ENCODE measurements at regions not wholly inside any gene's neighbourhood (a gene's known extent, or its start where the extent isn't known, plus 50 kb on each side); places are given as distances from the start of the nearest gene placed in this dataset.

DNA sequence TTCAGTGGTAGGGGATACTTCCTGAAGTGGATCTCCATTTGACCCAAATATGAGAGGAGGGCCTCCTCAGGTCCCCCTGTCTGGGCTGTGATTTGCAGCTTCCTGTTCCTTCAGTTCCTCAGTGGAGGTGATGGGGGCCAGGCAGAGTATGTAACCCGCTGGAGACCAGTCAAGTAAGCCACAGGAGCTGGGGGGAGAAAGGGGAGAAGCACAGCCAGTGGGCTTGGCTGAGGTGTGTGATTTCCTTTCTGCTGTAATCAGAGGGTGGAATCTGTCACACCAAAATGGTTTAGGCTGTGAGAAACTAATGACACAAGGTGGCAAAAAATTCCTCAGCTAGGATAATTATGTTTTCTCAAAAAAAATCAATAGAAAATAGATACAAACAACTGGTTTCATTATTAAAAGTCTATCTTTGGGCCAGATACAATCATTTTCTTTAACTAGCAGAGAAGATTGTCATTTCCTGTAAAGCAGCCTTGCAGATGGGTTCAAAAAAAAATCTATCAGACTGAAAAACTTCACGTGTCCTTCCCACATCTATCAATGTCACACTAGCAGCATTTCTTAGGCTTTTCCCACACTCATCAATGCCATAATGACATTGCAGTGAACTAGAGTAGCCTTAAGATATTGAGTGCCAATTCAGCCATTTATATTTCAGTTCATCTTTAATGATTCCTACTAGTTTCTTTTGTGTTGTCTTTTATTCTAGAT lies 1660.3 kb downstream of the EFNB2 start:
- no peak for DNase-seq

DNA sequence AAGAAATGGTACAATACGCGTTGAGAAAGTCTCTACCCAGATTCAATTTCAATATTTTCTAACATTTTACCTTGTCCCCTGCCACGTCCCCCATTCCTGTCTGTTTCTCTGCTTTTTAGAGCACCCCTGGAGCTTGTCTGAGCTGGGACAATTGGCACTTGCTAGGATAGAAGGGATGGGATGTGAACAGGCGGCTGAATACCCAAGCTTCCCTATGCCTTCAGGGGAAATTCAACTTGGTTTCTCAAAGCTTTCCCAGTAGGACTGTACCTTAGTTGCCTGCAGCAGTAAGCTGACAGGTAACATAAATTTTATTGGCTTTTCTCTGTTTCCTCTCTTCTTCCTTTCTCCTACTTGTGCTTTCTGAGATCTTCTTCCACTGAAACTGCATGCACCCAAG lies 1663.3 kb downstream of the EFNB2 start:
- no peak for DNase-seq

DNA sequence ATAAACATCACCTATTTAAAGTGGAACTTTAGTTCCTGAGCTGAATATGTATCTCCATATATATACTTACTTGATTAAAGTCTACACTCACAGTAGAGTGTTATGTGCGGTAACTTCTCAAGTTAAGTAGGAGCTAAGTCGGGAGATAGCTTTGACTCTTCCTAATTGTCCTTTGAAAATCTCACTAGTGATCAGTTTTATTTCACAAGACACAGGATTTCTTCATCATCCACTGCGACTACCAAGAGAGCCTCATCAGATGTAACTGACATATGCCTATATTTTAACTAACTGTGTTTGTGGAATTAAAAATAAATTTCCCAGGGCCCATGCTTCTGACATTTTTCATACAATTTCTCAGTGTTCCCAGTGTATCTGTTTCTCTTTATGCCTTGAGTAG lies 1664.0 kb downstream of the EFNB2 start:
- DNase-seq: no peak

- DNase-seq: peak; percentile 60
Measured at GRCh38 chr13:104869501-104869900, 1666.0 kb downstream of the EFNB2 start.

GRCh38 chr13:104868806-104869205 lies 1666.7 kb downstream of the EFNB2 start:
- no peak for DNase-seq

GRCh38 chr13:104855581-104855980 lies 1679.9 kb downstream of the EFNB2 start:
- no peak for DNase-seq

GRCh38 chr13:104854698-104855097 lies 1680.8 kb downstream of the EFNB2 start:
- no peak for DNase-seq

DNA sequence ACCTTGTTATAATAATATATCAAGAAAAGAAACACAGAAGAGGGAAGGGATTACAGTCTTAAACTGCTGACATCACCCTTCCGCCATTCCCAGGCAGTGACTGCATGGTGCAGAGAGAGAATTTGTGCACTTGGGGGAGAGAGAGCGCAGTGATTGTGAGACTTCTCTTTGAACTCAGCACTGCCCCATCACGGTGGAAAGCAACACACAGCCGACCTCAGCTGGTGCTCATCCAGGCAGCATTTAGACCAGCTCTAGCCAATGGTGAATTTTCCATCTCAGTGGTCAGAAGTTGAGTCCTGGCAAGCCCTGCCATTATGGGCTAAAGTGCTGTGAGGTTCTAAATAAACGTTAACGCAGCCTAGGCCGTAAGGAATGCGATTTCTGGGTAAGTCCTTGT lies 1681.5 kb downstream of the EFNB2 start:
- DNase-seq: no peak

DNA sequence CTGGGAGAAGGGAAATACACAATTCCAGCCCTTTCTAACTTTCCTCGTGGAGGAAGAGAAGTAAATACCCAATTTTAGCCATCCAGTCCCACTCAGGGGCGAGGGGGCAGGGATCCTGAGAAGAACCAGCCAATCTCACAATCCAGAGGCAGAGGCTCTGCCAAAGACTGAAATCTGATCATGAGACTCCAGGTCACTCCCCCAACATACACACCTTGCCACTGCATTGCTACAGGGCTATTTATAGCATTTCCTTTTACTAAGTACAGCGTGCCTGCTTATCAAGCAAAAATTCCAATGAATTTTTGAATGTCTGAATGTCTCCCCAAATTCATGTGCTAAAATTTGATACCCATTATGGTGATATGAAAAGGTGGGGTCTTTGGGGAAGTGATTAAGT lies 1687.5 kb downstream of the EFNB2 start:
- no peak for DNase-seq

- DNase-seq: no peak
Measured at GRCh38 chr13:104843401-104843800, 1692.1 kb downstream of the EFNB2 start.

DNA sequence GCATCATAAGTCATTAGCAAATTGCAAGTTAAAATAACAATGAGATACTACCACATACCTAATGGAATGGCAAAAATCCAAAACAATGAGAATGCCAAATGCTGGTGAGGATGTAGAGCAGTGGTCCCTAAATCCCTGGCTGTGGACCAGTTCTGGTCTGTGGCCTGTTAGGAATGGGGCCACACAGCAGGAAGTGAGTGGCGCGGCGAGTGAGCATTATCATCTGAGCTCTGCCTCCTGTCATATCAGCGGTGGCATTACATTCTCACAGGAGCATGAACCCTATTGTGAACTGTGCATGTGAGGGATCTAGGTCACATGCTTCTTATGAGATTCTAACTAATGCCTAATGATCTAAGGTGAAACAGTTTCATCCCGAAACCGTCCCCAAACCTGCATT lies 1694.4 kb downstream of the EFNB2 start:
- DNase-seq: no peak

DNA sequence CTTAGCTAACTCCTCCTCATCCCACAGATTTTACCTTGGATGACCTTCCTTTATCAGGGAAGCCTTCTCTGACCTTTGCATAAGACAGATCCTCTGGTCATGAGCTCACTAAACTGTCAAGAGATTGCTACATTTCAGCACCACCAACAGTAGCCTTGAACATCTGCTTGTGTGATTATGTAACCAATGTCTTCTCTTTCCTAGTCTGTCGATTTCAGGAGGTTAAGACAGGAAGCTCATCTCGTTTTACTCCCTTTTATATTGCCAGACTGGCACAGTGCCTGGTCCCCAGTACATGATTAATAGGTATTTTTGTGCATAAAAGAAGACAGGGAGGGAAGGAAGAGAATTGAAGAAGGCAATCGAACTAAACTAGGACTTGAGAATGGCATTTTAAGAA lies 1697.7 kb downstream of the EFNB2 start:
- no peak for DNase-seq

DNA sequence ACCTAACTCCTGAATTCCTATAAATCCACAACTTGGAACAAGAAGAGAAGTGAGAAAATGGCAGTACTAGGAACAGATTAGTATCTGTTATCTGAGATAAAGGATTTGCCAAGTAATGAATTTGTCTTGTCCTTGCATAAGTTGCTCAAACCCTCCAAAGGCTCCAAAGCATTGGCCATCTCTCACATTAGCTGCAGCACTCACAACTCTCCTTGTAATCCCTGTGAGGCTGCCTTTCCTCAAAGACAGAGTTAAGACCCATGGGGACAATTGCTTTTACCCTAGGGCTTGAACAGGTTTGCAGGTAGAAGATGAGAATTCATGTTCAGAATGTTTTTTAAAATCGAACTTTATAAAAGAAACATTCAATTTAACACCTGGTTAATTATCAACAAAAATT lies 1702.2 kb downstream of the EFNB2 start:
- DNase-seq: no peak

- no peak for DNase-seq
Measured at GRCh38 chr13:104832231-104832630, 1703.2 kb downstream of the EFNB2 start.

DNA sequence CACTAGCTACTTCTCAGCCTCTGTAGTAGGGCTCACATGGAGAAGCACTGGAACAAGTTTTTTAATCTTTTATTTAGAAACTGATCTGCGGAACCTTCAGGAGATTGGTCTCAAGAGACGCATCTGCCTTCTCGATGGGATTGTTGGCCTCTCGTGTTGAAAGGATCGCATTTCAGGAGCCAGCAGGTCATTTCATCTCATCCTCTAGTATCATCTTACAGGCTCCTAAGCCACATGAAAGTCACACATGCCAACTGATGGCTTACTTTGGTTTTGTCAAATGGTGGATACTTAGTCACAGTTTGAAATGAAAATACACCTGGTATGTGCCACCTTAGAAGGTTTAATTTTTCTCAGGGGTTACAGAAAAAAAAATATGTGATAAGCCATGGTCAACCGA lies 1703.6 kb downstream of the EFNB2 start:
- DNase-seq: no peak

- no peak for DNase-seq
Measured at GRCh38 chr13:104823709-104824108, 1711.8 kb downstream of the EFNB2 start.

DNA sequence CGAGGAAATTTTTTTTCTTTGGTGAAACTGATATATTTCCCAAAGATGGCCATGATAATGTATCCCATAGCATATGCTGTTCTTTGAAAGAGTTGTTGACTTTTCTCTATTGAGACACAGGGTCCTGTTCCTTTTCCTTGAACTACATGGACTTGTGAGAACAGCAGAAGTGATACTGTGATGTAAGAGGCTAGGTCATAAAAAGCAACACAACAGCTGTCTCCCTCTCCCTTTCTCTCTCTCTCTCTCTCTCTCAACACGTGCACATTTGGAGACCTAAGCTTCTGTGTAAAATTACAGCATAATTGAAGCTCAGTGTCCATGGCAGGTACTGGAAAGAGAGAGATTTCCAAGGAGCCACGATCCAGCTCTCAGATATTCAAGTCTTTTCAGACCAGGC lies 1712.4 kb downstream of the EFNB2 start:
- DNase-seq: no peak

- DNase-seq: no peak
Measured at GRCh38 chr13:104817271-104817670, 1718.2 kb downstream of the EFNB2 start.

- no peak for DNase-seq
Measured at GRCh38 chr13:104816726-104817125, 1718.7 kb downstream of the EFNB2 start.

- no peak for DNase-seq
Measured at GRCh38 chr13:104810242-104810641, 1725.2 kb downstream of the EFNB2 start.

- peak; percentile 15 for DNase-seq
Measured at GRCh38 chr13:104809483-104809882, 1726.0 kb downstream of the EFNB2 start.

GRCh38 chr13:104805346-104805745 lies 1730.1 kb downstream of the EFNB2 start:
- no peak for DNase-seq

DNA sequence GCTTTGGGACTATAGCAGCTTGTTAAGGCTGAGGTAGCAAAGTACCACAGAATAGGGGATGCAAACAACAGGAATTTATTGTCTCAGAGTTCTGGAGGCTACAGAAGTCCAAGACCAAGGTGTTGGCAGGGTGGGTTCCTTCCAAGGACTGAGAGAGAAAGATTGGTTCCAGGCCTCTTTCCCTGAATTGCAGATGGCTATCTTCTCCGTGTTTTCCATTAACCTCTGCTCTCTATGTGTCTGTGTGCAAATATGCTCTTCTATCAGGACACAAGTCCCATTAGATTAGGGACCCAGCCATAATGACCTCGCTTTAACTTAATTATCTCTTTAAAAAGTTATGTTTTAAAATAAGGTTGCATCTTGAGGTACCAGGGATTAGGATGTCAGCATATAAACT lies 1732.9 kb upstream of the SLC10A2 start:
- no peak for DNase-seq

DNA sequence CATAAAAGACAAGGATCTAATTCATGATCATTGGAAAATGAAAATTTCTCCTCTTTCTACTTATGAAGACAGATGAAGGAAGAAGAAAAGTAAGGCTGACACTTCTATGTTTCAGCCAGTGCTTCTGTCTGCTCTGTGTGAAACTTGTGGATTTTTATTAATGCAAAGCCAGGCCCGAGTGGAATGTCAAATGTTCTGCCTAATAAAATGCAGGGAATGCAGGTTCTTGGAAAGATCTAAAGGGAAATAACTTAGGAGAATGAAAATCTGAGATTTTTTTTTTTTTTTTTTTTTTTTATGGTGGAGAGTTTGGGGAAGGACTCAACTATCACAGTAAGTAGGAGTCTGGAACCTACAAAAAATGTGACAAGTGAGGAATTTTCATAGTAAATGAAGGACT lies 1732.3 kb upstream of the SLC10A2 start:
- no peak for DNase-seq

DNA sequence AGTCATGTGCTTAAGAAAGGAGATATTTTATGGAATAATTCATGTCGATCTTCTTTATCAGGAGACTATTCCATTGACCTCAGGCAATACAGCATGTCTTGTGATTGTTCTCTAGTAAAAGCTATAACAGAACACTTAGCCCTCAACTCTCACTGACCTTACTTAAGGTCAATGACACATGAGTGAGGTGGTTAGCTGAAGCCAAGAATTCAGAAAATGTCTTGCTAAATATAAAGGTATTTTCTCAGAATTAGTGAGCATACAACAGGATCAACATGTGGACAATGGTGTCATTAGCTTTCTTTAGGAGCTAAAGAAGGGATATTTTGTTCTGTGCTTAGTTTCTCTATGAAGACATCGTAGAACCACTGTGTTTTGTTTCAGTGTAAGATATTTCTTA lies 1730.4 kb upstream of the SLC10A2 start:
- no peak for DNase-seq

- DNase-seq: no peak
Measured at GRCh38 chr13:104785952-104786351, 1719.7 kb upstream of the SLC10A2 start.

All from fibroblast of skin of right quadriceps (primary cell).